CD4-positive, CD25-positive, alpha-beta regulatory T cell (primary cell): ENCODE measurements at regions not wholly inside any gene's neighbourhood (a gene's known extent, or its start where the extent isn't known, plus 50 kb on each side); places are given as distances from the start of the nearest gene placed in this dataset.
"Not testable (repeated sequence)": the region's sequence is repeated elsewhere in the genome, so short reads cannot be mapped to it uniquely, and the experiment has no call there.

Experiments used
- ATAC-seq, 2 donors: fragments of 150-1000 bp; cut with Tn5 transposase; one replicate each; pipeline ENCODE4 v1.10.0; 2021; ENCODE audit warnings: low read depth in 2 of 2, moderate number of reproducible peaks in 2 of 2, moderate library complexity in 1 of 2
- DNase-seq, 3 donors: peaks; one replicate each; pipeline versions ENCODE4 v3.0.0 to v3.0.0-alpha.2; 2012 to 2022; ENCODE audit warnings: mixed read lengths in 1 of 3
- H3K27ac ChIP-seq: one replicate; pipeline ENCODE4 v1.7.0; 2013; ENCODE audit warnings: mild to moderate bottlenecking, low read length; ENCODE audit not compliant: insufficient read depth, poor library complexity, severe bottlenecking
- H3K27me3 ChIP-seq: one replicate; pipeline ENCODE4 v1.7.0; 2013; ENCODE audit warnings: low read length; ENCODE audit not compliant: control insufficient read depth, insufficient read depth
- H3K36me3 ChIP-seq: one replicate; pipeline ENCODE4 v1.7.0; 2013; ENCODE audit warnings: mild to moderate bottlenecking, low read length, moderate library complexity; ENCODE audit not compliant: control insufficient read depth, insufficient read depth
- H3K4me1 ChIP-seq: 2 replicates; pipeline ENCODE4 v1.7.0; 2013; ENCODE audit warnings: mild to moderate bottlenecking, low read length; ENCODE audit not compliant: insufficient read depth, control insufficient read depth, poor library complexity, severe bottlenecking
- H3K4me3 ChIP-seq: one replicate; pipeline ENCODE4 v1.7.0; 2013; ENCODE audit warnings: low read depth, mild to moderate bottlenecking, low read length, moderate library complexity
- H3K9me3 ChIP-seq, 2 experiments: 1 replicate in 1 of 2; 2 replicates in 1 of 2; pipeline ENCODE4 v1.7.0; 2013; ENCODE audit warnings: low read length in 2 of 2, mild to moderate bottlenecking in 1 of 2, moderate library complexity in 1 of 2; ENCODE audit not compliant: control insufficient read depth in 2 of 2
- H3K27ac Mint-ChIP-seq, 3 donors: one replicate each; pipeline ENCODE4 v1.8.0; 2020 to 2022; ENCODE audit warnings: mild to moderate bottlenecking in 3 of 3, mixed read lengths in 3 of 3, moderate library complexity in 2 of 3
- H3K27me3 Mint-ChIP-seq: one replicate; pipeline ENCODE4 v1.8.0; 2022; ENCODE audit warnings: mild to moderate bottlenecking, mixed read lengths
- H3K36me3 Mint-ChIP-seq: one replicate; pipeline ENCODE4 v1.8.0; 2020; ENCODE audit warnings: mixed read lengths
- H3K4me1 Mint-ChIP-seq, 4 donors: one replicate each; pipeline ENCODE4 v1.8.0; 2020 to 2022; ENCODE audit warnings: mixed read lengths in 4 of 4, mild to moderate bottlenecking in 1 of 4
- H3K4me3 Mint-ChIP-seq, 4 donors: one replicate each; pipeline ENCODE4 v1.8.0; 2020 to 2022; ENCODE audit warnings: mild to moderate bottlenecking in 4 of 4, mixed read lengths in 4 of 4, moderate library complexity in 3 of 4
- H3K9me3 Mint-ChIP-seq, 7 donors: one replicate each; pipeline ENCODE4 v1.8.0; 2020 to 2022; ENCODE audit warnings: mixed read lengths in 7 of 7, mild to moderate bottlenecking in 3 of 7, moderate library complexity in 2 of 7

- no peaks in the 10 kb centered on the region for H3K36me3 Mint-ChIP-seq
- no peaks in the 10 kb centered on the region for H3K27me3 ChIP-seq
- H3K4me1 ChIP-seq, result no peaks in the 10 kb centered on the region
- no peaks in the 10 kb centered on the region for H3K4me1 Mint-ChIP-seq
- peaks cover 0 to 4% (median 0%) of the 10 kb centered on the region in 7 donors for H3K9me3 Mint-ChIP-seq
- no peak overlapping the region for H3K27ac ChIP-seq
- H3K9me3 ChIP-seq, result peaks cover 0 to 5% of the 10 kb centered on the region in 2 experiments
- no peaks in the 10 kb centered on the region for H3K27me3 Mint-ChIP-seq
- no peak overlapping the region for H3K4me3 ChIP-seq
- ATAC-seq (no peak), DNase-seq (no peak)
- H3K36me3 ChIP-seq, result no peaks in the 10 kb centered on the region
- H3K27ac Mint-ChIP-seq, result no peak overlapping the region
- no peak overlapping the region for H3K4me3 Mint-ChIP-seq
Measured at GRCh38 chr12:102652645-102653313, 172.4 kb upstream of the IGF1 start.

GRCh38 chr12:102645968-102646367 lies 165.6 kb upstream of the IGF1 start:
- no peaks in the 10 kb centered on the region for H3K4me1 Mint-ChIP-seq
- Histone ChIP-seq H3K36me3 (no peaks in the 10 kb centered on the region), H3K27ac (no peak overlapping the region), H3K27me3 (no peaks in the 10 kb centered on the region), H3K4me1 (no peaks in the 10 kb centered on the region), H3K9me3 (no peaks in the 10 kb centered on the region), H3K4me3 (no peak overlapping the region)
- H3K27me3 Mint-ChIP-seq, result no peaks in the 10 kb centered on the region
- no peak for DNase-seq
- H3K4me3 Mint-ChIP-seq, result no peak overlapping the region
- no peak for ATAC-seq
- no peak overlapping the region for H3K27ac Mint-ChIP-seq
- H3K9me3 Mint-ChIP-seq, result peaks cover 0 to 7% (median 3%) of the 10 kb centered on the region in 7 donors
- H3K36me3 Mint-ChIP-seq, result no peaks in the 10 kb centered on the region

GRCh38 chr12:102643879-102644575 lies 163.7 kb upstream of the IGF1 start:
- no peak overlapping the region for H3K27ac ChIP-seq
- no peaks in the 10 kb centered on the region for H3K4me1 ChIP-seq
- DNase-seq (no peak), ATAC-seq (no peak)
- Mint-ChIP-seq H3K9me3 (peaks cover 0 to 18% (median 4%) of the 10 kb centered on the region in 7 donors), H3K27me3 (no peaks in the 10 kb centered on the region), H3K27ac (no peak overlapping the region), H3K4me3 (no peak overlapping the region), H3K36me3 (no peaks in the 10 kb centered on the region), H3K4me1 (no peaks in the 10 kb centered on the region)
- H3K27me3 ChIP-seq, result no peaks in the 10 kb centered on the region
- no peak overlapping the region for H3K4me3 ChIP-seq
- no peaks in the 10 kb centered on the region for H3K36me3 ChIP-seq
- H3K9me3 ChIP-seq, result no peaks in the 10 kb centered on the region

- DNase-seq (no peak), ATAC-seq (no peak)
- H3K36me3 Mint-ChIP-seq, result no peaks in the 10 kb centered on the region
- H3K4me1 Mint-ChIP-seq, result no peaks in the 10 kb centered on the region
- H3K36me3 ChIP-seq, result no peaks in the 10 kb centered on the region
- no peak overlapping the region for H3K4me3 ChIP-seq
- no peak overlapping the region for H3K4me3 Mint-ChIP-seq
- H3K27ac ChIP-seq, result no peak overlapping the region
- no peaks in the 10 kb centered on the region for H3K27me3 Mint-ChIP-seq
- H3K4me1 ChIP-seq, result no peaks in the 10 kb centered on the region
- H3K27ac Mint-ChIP-seq, result no peak overlapping the region
- peaks cover 0 to 19% (median 4%) of the 10 kb centered on the region in 7 donors for H3K9me3 Mint-ChIP-seq
- no peaks in the 10 kb centered on the region for H3K27me3 ChIP-seq
- no peaks in the 10 kb centered on the region for H3K9me3 ChIP-seq
Measured at GRCh38 chr12:102642199-102642598, 161.8 kb upstream of the IGF1 start.

GRCh38 chr12:102640658-102641057 lies 160.3 kb upstream of the IGF1 start:
- H3K4me3 Mint-ChIP-seq, H3K4me3 ChIP-seq, ATAC-seq, H3K27me3 Mint-ChIP-seq, H3K4me1 Mint-ChIP-seq, H3K27ac Mint-ChIP-seq, H3K4me1 ChIP-seq, H3K27ac ChIP-seq, H3K9me3 ChIP-seq, DNase-seq, H3K36me3 ChIP-seq, H3K27me3 ChIP-seq, H3K36me3 Mint-ChIP-seq: not testable (repeated sequence)
- peaks cover 0 to 19% (median 4%) of the 10 kb centered on the region in 7 donors for H3K9me3 Mint-ChIP-seq

- Histone ChIP-seq H3K4me3 (no peak overlapping the region), H3K27me3 (no peaks in the 10 kb centered on the region), H3K36me3 (no peaks in the 10 kb centered on the region), H3K27ac (no peak overlapping the region), H3K9me3 (no peaks in the 10 kb centered on the region), H3K4me1 (no peaks in the 10 kb centered on the region)
- Mint-ChIP-seq H3K36me3 (no peaks in the 10 kb centered on the region), H3K27me3 (no peaks in the 10 kb centered on the region), H3K4me1 (no peaks in the 10 kb centered on the region), H3K4me3 (no peak overlapping the region), H3K9me3 (peaks cover 0 to 19% (median 4%) of the 10 kb centered on the region in 7 donors), H3K27ac (no peak overlapping the region)
- ATAC-seq, result no peak
- no peak for DNase-seq
Measured at GRCh38 chr12:102638777-102639176, 158.4 kb upstream of the IGF1 start.

- DNase-seq, result no peak
- H3K27me3 ChIP-seq, result no peaks in the 10 kb centered on the region
- no peaks in the 10 kb centered on the region for H3K27me3 Mint-ChIP-seq
- no peaks in the 10 kb centered on the region for H3K4me1 Mint-ChIP-seq
- H3K36me3 ChIP-seq, result no peaks in the 10 kb centered on the region
- H3K9me3 ChIP-seq, result no peaks in the 10 kb centered on the region
- ATAC-seq, result no peak
- no peak overlapping the region for H3K4me3 Mint-ChIP-seq
- no peaks in the 10 kb centered on the region for H3K4me1 ChIP-seq
- no peak overlapping the region for H3K27ac ChIP-seq
- H3K9me3 Mint-ChIP-seq, result peaks cover 0 to 2% (median 0%) of the 10 kb centered on the region in 7 donors
- H3K4me3 ChIP-seq, result no peak overlapping the region
- no peaks in the 10 kb centered on the region for H3K36me3 Mint-ChIP-seq
- H3K27ac Mint-ChIP-seq, result no peak overlapping the region
Measured at GRCh38 chr12:102633981-102634605, 153.7 kb upstream of the IGF1 start.
